DMS53 treated with DMSO at 0.1 percent for 48 hours (cell line): ENCODE measurements at regions not wholly inside any gene's neighbourhood (a gene's known extent, or its start where the extent isn't known, plus 50 kb on each side); places are given as distances from the start of the nearest gene placed in this dataset.
A peak's percentile ranks its signal among the peaks of the same experiment; 100 is the strongest.

Experiments used
- DNase-seq: peaks from one replicate; lab custom pipeline; 2025; ENCODE audit not compliant: unreplicated experiment; lab: John Stamatoyannopoulos, UW

- DNase-seq = no peak
These were observed 126.1 kb upstream of the RPS6KA2 start for GRCh38 chr6:166752928-166753721.

GRCh38 chr6:166752097-166752496, 125.0 kb upstream of the RPS6KA2 start:
- no peak for DNase-seq

GRCh38 chr6:166751051-166751595, 124.1 kb upstream of the RPS6KA2 start:
- DNase-seq = no peak

- no peak for DNase-seq
These were observed 123.2 kb upstream of the RPS6KA2 start for GRCh38 chr6:166750108-166750793.

GRCh38 chr6:166749666-166750065, 122.6 kb upstream of the RPS6KA2 start:
- DNase-seq = no peak

GRCh38 chr6:166747644-166748595, 120.9 kb upstream of the RPS6KA2 start:
- DNase-seq = no peak

GRCh38 chr6:166745801-166746668, 119.0 kb upstream of the RPS6KA2 start:
- DNase-seq = no peak

- no peak for DNase-seq
These were observed 117.4 kb upstream of the RPS6KA2 start for GRCh38 chr6:166744223-166745134.

- no peak for DNase-seq
These were observed 116.6 kb upstream of the RPS6KA2 start for GRCh38 chr6:166743406-166744222.

- DNase-seq = no peak
These were observed 115.9 kb upstream of the RPS6KA2 start for GRCh38 chr6:166742981-166743380.

GRCh38 chr6:166739976-166740318, 112.9 kb upstream of the RPS6KA2 start:
- no peak for DNase-seq

- no peak for DNase-seq
These were observed 112.3 kb upstream of the RPS6KA2 start for GRCh38 chr6:166739117-166739975.

GRCh38 chr6:166738386-166739116, 111.5 kb upstream of the RPS6KA2 start:
- no peak for DNase-seq

- no peak for DNase-seq
These were observed 110.2 kb upstream of the RPS6KA2 start for GRCh38 chr6:166737261-166737660.

- peak; percentile 6 for DNase-seq
These were observed 109.6 kb upstream of the RPS6KA2 start for GRCh38 chr6:166736634-166737033.

GRCh38 chr6:166733900-166734299, 106.8 kb upstream of the RPS6KA2 start:
- no peak for DNase-seq

GRCh38 chr6:166729658-166730057, 102.6 kb upstream of the RPS6KA2 start:
- DNase-seq = no peak
